Fibroblast of pulmonary artery (primary cell): ENCODE measurements at regions not wholly inside any gene's neighbourhood (a gene's known extent, or its start where the extent isn't known, plus 50 kb on each side); places are given as distances from the start of the nearest gene placed in this dataset.

ENCODE experiments used
- DNase-seq: peaks from one replicate; pipeline ENCODE4 v3.0.0-alpha.2; 2010; ENCODE audit warnings: low read depth
- H3K4me3 ChIP-seq: replicated peaks from 2 replicates; pipeline ENCODE4 v1.5.1; 2011; ENCODE audit warnings: low read depth, mild to moderate bottlenecking, control low read depth, low read length, moderate library complexity
- CTCF ChIP-seq: IDR thresholded peaks from 2 replicates; pipeline ENCODE4 v1.5.1; 2011; ENCODE audit warnings: mild to moderate bottlenecking, control low read depth, low read length, inconsistent platforms; ENCODE audit errors: missing control alignments

GRCh38 chr7:10210000-10210399, 763.7 kb upstream of the PHF14 start:
- no peak for TF ChIP-seq CTCF
- DNase-seq = no peak
- H3K4me3 ChIP-seq = no peak overlapping the region

- no peak for DNase-seq
- H3K4me3 ChIP-seq = no peak overlapping the region
- TF ChIP-seq CTCF = no peak
Measured at GRCh38 chr7:10211016-10211415, 762.7 kb upstream of the PHF14 start.

GRCh38 chr7:10211861-10212260, 761.8 kb upstream of the PHF14 start:
- no peak overlapping the region for H3K4me3 ChIP-seq
- DNase-seq = no peak
- TF ChIP-seq CTCF = no peak

GRCh38 chr7:10212649-10213048, 761.0 kb upstream of the PHF14 start:
- no peak for DNase-seq
- H3K4me3 ChIP-seq = no peak overlapping the region
- no peak for TF ChIP-seq CTCF

- no peak overlapping the region for H3K4me3 ChIP-seq
- no peak for TF ChIP-seq CTCF
- no peak for DNase-seq
Measured at GRCh38 chr7:10216462-10216861, 757.2 kb upstream of the PHF14 start.

GRCh38 chr7:10221084-10221483, 752.6 kb upstream of the PHF14 start:
- TF ChIP-seq CTCF = no peak
- H3K4me3 ChIP-seq = no peak overlapping the region
- DNase-seq = no peak

- TF ChIP-seq CTCF = no peak
- no peak overlapping the region for H3K4me3 ChIP-seq
- no peak for DNase-seq
Measured at GRCh38 chr7:10222976-10223375, 750.7 kb upstream of the PHF14 start.
